PC-9 (cell line): ENCODE measurements at regions not wholly inside any gene's neighbourhood (a gene's known extent, or its start where the extent isn't known, plus 50 kb on each side); places are given as distances from the start of the nearest gene placed in this dataset.

ENCODE experiments used
- BruUV-seq: library from RNA; stranded (reverse); fragments of 400-500 nt; replicated peaks from 2 replicates; lab custom pipeline; 2021; lab: Mats Ljungman, UMichigan
- CTCF ChIA-PET: fragments of 300-600 bp; sonication (Branson Sonifier 250); formaldehyde crosslinking; loops from one replicate; lab custom pipeline; 2022; ENCODE audit warnings: antibody characterized with exemption; lab: Charles Lee
- POLR2A ChIA-PET: fragments of 300-600 bp; sonication (Branson Sonifier 250); formaldehyde crosslinking; loops from one replicate; lab custom pipeline; 2022; ENCODE audit warnings: antibody characterized with exemption; ENCODE audit not compliant: unreplicated experiment; lab: Charles Lee
- DNase-seq, 2 experiments: peaks; one replicate each; pipeline versions ENCODE4 v3.0.0 to v3.0.0-alpha.2; 2015 to 2022; ENCODE audit warnings: mixed read lengths in 1 of 2
- H2AFZ ChIP-seq: fragments of 200-600 bp; sonication (generic); 2 replicates; pipeline ENCODE4 v1.8.1; 2017; ENCODE audit warnings: antibody characterized with exemption
- H3F3A ChIP-seq: fragments of 200-600 bp; sonication (generic); 2 replicates; pipeline ENCODE4 v1.8.1; 2017; ENCODE audit warnings: antibody characterized with exemption, mild to moderate bottlenecking, low read depth; ENCODE audit not compliant: insufficient read depth
- H3K27ac ChIP-seq: fragments of 200-600 bp; sonication (generic); 2 replicates; pipeline ENCODE4 v1.6.1; 2016; ENCODE audit warnings: mixed run types
- H3K27me3 ChIP-seq: fragments of 200-600 bp; sonication (generic); 2 replicates; pipeline ENCODE4 v1.6.1; 2016; ENCODE audit warnings: low read depth, mixed run types; ENCODE audit not compliant: insufficient read depth
- H3K36me3 ChIP-seq: fragments of 200-600 bp; sonication (generic); 2 replicates; pipeline ENCODE4 v1.6.1; 2016; ENCODE audit warnings: low read depth, mixed run types
- H3K4me1 ChIP-seq: fragments of 200-600 bp; sonication (generic); replicated peaks from 2 replicates; pipeline ENCODE4 v1.6.1; 2016; ENCODE audit warnings: mixed run types; ENCODE audit not compliant: insufficient read depth
- H3K4me2 ChIP-seq: fragments of 200-600 bp; sonication (generic); 2 replicates; pipeline ENCODE4 v1.6.1; 2017; ENCODE audit warnings: mixed run types
- H3K4me3 ChIP-seq: fragments of 200-600 bp; sonication (generic); 2 replicates; pipeline ENCODE4 v1.6.1; 2016; ENCODE audit warnings: mixed run types
- H3K79me2 ChIP-seq: fragments of 200-600 bp; sonication (generic); 2 replicates; pipeline ENCODE4 v1.6.1; 2017; ENCODE audit warnings: low read depth, mixed run types
- H3K9me2 ChIP-seq: fragments of 200-600 bp; sonication (generic); 2 replicates; pipeline ENCODE4 v1.8.1; 2017; ENCODE audit warnings: mild to moderate bottlenecking; ENCODE audit not compliant: insufficient read depth
- H3K9me3 ChIP-seq: fragments of 200-600 bp; sonication (generic); 2 replicates; pipeline ENCODE4 v1.8.1; 2016; ENCODE audit warnings: low read depth; ENCODE audit not compliant: insufficient read depth
- H4K20me1 ChIP-seq: fragments of 200-600 bp; sonication (generic); 2 replicates; pipeline ENCODE4 v1.8.1; 2017; ENCODE audit not compliant: insufficient read depth
- CTCF ChIP-seq: fragments of 200-600 bp; sonication (generic); conservative IDR thresholded peaks from 2 replicates; pipeline ENCODE4 v1.6.1; 2017; ENCODE audit warnings: mixed run types, antibody characterized with exemption, mild to moderate bottlenecking, moderate library complexity
- EZH2 ChIP-seq: fragments of 200-600 bp; sonication (generic); IDR thresholded peaks from 2 replicates; pipeline ENCODE4 v1.8.0; 2017; ENCODE audit warnings: antibody characterized with exemption, low read depth
- intact Hi-C: fragments of 100-400 bp; cut with micrococcal nuclease; formaldehyde crosslinking; loops from one replicate; pipeline ENCODE4 v1.10.0; 2022; ENCODE audit not compliant: unreplicated experiment

GRCh38 chr5:2255915-2256690, 373.4 kb upstream of the IRX4 start:
- Histone ChIP-seq H3K36me3 (no peaks in the 10 kb centered on the region), H2AFZ (no peak overlapping the region), H3K27ac (no peak overlapping the region), H3K4me1 (no peaks in the 10 kb centered on the region), H3K4me3 (no peak overlapping the region), H3K9me3 (no peaks in the 10 kb centered on the region), H3K79me2 (no peaks in the 10 kb centered on the region), H3K9me2 (no peaks in the 10 kb centered on the region), H3K27me3 (peaks cover 98% of the 10 kb centered on the region), H4K20me1 (peaks cover 2% of the 10 kb centered on the region; the same call in 1 of the 2 replicates), H3K4me2 (no peak overlapping the region), H3F3A (no peaks in the 10 kb centered on the region)
- ChIA-PET CTCF (no interaction called here), POLR2A (no interaction called here)
- intact Hi-C loops: no loop called here
- BruUV-seq: no TSS peak
- TF ChIP-seq EZH2 (no peak), CTCF (no peak)
- DNase-seq: no peak

GRCh38 chr5:2254880-2255750, 372.4 kb upstream of the IRX4 start:
- POLR2A ChIA-PET: no interaction called here
- no peaks in the 10 kb centered on the region for H3K79me2 ChIP-seq
- H3K4me2 ChIP-seq: no peak overlapping the region
- TF ChIP-seq EZH2 (no peak), CTCF (no peak)
- DNase-seq: no peak
- no peaks in the 10 kb centered on the region for H3K4me1 ChIP-seq
- CTCF ChIA-PET: no interaction called here
- no peaks in the 10 kb centered on the region for H3K9me3 ChIP-seq
- no peaks in the 10 kb centered on the region for H3K9me2 ChIP-seq
- intact Hi-C loops: no loop called here
- H3K36me3 ChIP-seq: no peaks in the 10 kb centered on the region
- H3F3A ChIP-seq: no peaks in the 10 kb centered on the region
- no peak overlapping the region for H3K27ac ChIP-seq
- BruUV-seq: no TSS peak
- H2AFZ ChIP-seq: no peak overlapping the region
- H3K27me3 ChIP-seq: peaks cover 98% of the 10 kb centered on the region
- H3K4me3 ChIP-seq: no peak overlapping the region
- peaks cover 2% of the 10 kb centered on the region; the same call in 1 of the 2 replicates for H4K20me1 ChIP-seq

- H3K4me1 ChIP-seq: no peaks in the 10 kb centered on the region
- H2AFZ ChIP-seq: no peak overlapping the region
- H3K79me2 ChIP-seq: no peaks in the 10 kb centered on the region
- no peaks in the 10 kb centered on the region for H3F3A ChIP-seq
- ChIA-PET POLR2A (no interaction called here), CTCF (no interaction called here)
- no peaks in the 10 kb centered on the region for H3K36me3 ChIP-seq
- H3K9me2 ChIP-seq: no peaks in the 10 kb centered on the region
- no peak overlapping the region for H3K4me3 ChIP-seq
- H3K27me3 ChIP-seq: peaks cover 98% of the 10 kb centered on the region
- no TSS peak for BruUV-seq
- peaks cover 2% of the 10 kb centered on the region; the same call in 1 of the 2 replicates for H4K20me1 ChIP-seq
- DNase-seq: no peak
- no peak for TF ChIP-seq EZH2
- TF ChIP-seq CTCF: no peak
- no peak overlapping the region for H3K4me2 ChIP-seq
- no peaks in the 10 kb centered on the region for H3K9me3 ChIP-seq
- no peak overlapping the region for H3K27ac ChIP-seq
- intact Hi-C loops: no loop called here
These were observed 371.7 kb upstream of the IRX4 start for GRCh38 chr5:2254406-2254805.
